HG03457 (cell line): ENCODE measurements at regions not wholly inside any gene's neighbourhood (a gene's known extent, or its start where the extent isn't known, plus 50 kb on each side); places are given as distances from the start of the nearest gene placed in this dataset.
"Not testable (repeated sequence)": the region's sequence is repeated elsewhere in the genome, so short reads cannot be mapped to it uniquely, and the experiment has no call there.

Experiments used
- ATAC-seq: cut with Tn5 transposase; IDR thresholded peaks from one replicate; pipeline ENCODE4 v1.9.1; 2021; ENCODE audit warnings: moderate number of reproducible peaks; ENCODE audit not compliant: unreplicated experiment

- no peak for ATAC-seq
Observed at GRCh38 chr4:162498168-162498567, 334.4 kb upstream of the FSTL5 start.

- peak; percentile 66 for ATAC-seq
Observed at GRCh38 chr4:162497564-162498167, 333.9 kb upstream of the FSTL5 start.

- ATAC-seq, result no peak
Observed at GRCh38 chr4:162494935-162495334, 331.1 kb upstream of the FSTL5 start.

- ATAC-seq, result no peak
Observed at GRCh38 chr4:162485486-162485885, 321.7 kb upstream of the FSTL5 start.

- ATAC-seq, result no peak
Observed at GRCh38 chr4:162475246-162475645, 311.4 kb upstream of the FSTL5 start.

- ATAC-seq, result no peak
Observed at GRCh38 chr4:162469977-162470376, 306.2 kb upstream of the FSTL5 start.

GRCh38 chr4:162465356-162465755 lies 301.6 kb upstream of the FSTL5 start:
- not testable (repeated sequence) for ATAC-seq

GRCh38 chr4:162461952-162462351 lies 298.2 kb upstream of the FSTL5 start:
- ATAC-seq, result no peak

- ATAC-seq, result no peak
Observed at GRCh38 chr4:162458051-162458450, 294.3 kb upstream of the FSTL5 start.

GRCh38 chr4:162457071-162457865 lies 293.5 kb upstream of the FSTL5 start:
- no peak for ATAC-seq

GRCh38 chr4:162456106-162456505 lies 292.3 kb upstream of the FSTL5 start:
- ATAC-seq, result no peak

- no peak for ATAC-seq
Observed at GRCh38 chr4:162450531-162451035, 286.8 kb upstream of the FSTL5 start.

- ATAC-seq, result no peak
Observed at GRCh38 chr4:162443510-162443909, 279.7 kb upstream of the FSTL5 start.

GRCh38 chr4:162442128-162442527 lies 278.3 kb upstream of the FSTL5 start:
- ATAC-seq, result no peak

- ATAC-seq, result no peak
Observed at GRCh38 chr4:162422312-162422711, 258.5 kb upstream of the FSTL5 start.

GRCh38 chr4:162410854-162411253 lies 247.1 kb upstream of the FSTL5 start:
- no peak for ATAC-seq

GRCh38 chr4:162409048-162409447 lies 245.2 kb upstream of the FSTL5 start:
- no peak for ATAC-seq

- ATAC-seq, result no peak
Observed at GRCh38 chr4:162408309-162408708, 244.5 kb upstream of the FSTL5 start.

- no peak for ATAC-seq
Observed at GRCh38 chr4:162406637-162407365, 243.0 kb upstream of the FSTL5 start.

GRCh38 chr4:162403932-162404331 lies 240.1 kb upstream of the FSTL5 start:
- no peak for ATAC-seq

GRCh38 chr4:162403419-162403818 lies 239.6 kb upstream of the FSTL5 start:
- no peak for ATAC-seq

GRCh38 chr4:162401021-162401420 lies 237.2 kb upstream of the FSTL5 start:
- ATAC-seq, result no peak
